Prostate gland (tissue), 2 donors: ENCODE measurements at regions not wholly inside any gene's neighbourhood (a gene's known extent, or its start where the extent isn't known, plus 50 kb on each side); places are given as distances from the start of the nearest gene placed in this dataset.

Experiments used
- POLR2A ChIP-seq: fragments of 450-650 bp; IDR thresholded peaks from one replicate; pipeline ENCODE4 v1.6.1; 2016; ENCODE audit warnings: antibody characterized with exemption, mild to moderate bottlenecking
- POLR2AphosphoS5 ChIP-seq: sonication (generic); formaldehyde crosslinking; IDR thresholded peaks from one replicate; pipeline ENCODE4 v1.6.1; 2017; ENCODE audit warnings: antibody characterized with exemption
- TF ChIP-seq, protein P1 (sequence below), 4 experiments: fragments of 200-600 bp in 2 of 4; fragments of 450-650 bp in 2 of 4; sonication (generic) in 2 of 4; IDR thresholded peaks; 1 replicate in 3 of 4; 2 replicates in 1 of 4; pipeline ENCODE4 v1.5.1; 2016 to 2019; ENCODE audit warnings: antibody characterized with exemption in 4 of 4, mild to moderate bottlenecking in 2 of 4, moderate library complexity in 2 of 4

DNA sequence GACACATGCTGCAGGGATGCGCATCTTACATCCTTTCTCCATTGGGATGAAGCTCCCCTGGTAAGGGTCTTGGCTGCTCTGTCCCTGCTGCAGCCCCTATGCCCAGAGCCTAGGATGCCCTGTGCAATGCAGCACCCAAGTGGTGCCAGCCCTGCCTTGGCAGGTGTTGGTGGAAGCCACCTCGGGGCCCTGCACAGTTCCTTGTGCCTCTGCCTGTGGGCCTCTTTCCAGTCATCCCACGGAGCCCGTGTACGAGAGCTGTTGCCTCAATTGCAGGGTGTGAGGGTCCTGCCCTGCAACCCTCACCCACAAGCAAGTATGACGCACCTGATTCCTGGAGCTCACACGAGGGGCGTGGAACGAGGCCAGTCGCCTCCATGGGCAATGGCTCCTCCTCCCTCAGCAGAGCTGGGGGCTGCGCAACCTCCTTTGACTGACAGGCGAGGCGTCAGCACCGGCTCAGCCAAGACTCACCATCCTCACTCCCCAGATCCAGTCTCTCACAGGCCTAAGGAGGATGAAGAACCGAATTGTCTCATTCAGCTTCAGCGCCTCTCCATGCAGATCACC lies 719.6 kb downstream of the BRD1 start:
- TF ChIP-seq, protein P1, sequence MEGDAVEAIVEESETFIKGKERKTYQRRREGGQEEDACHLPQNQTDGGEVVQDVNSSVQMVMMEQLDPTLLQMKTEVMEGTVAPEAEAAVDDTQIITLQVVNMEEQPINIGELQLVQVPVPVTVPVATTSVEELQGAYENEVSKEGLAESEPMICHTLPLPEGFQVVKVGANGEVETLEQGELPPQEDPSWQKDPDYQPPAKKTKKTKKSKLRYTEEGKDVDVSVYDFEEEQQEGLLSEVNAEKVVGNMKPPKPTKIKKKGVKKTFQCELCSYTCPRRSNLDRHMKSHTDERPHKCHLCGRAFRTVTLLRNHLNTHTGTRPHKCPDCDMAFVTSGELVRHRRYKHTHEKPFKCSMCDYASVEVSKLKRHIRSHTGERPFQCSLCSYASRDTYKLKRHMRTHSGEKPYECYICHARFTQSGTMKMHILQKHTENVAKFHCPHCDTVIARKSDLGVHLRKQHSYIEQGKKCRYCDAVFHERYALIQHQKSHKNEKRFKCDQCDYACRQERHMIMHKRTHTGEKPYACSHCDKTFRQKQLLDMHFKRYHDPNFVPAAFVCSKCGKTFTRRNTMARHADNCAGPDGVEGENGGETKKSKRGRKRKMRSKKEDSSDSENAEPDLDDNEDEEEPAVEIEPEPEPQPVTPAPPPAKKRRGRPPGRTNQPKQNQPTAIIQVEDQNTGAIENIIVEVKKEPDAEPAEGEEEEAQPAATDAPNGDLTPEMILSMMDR (IDR thresholded peaks at IDR 0.05): no peak
- no peak for TF ChIP-seq POLR2AphosphoS5
- TF ChIP-seq POLR2A: no peak
